Liver (tissue), 8 donors: ENCODE measurements at regions not wholly inside any gene's neighbourhood (a gene's known extent, or its start where the extent isn't known, plus 50 kb on each side); places are given as distances from the start of the nearest gene placed in this dataset.

Experiments used
- DNase-seq: peaks from one replicate; pipeline ENCODE4 v3.0.0-alpha.2; 2017; ENCODE audit warnings: low spot score
- H3K27ac ChIP-seq, 2 donors: one replicate each; pipeline ENCODE4 v1.7.0; 2013; ENCODE audit warnings: inconsistent platforms in 2 of 2, low read length in 2 of 2, control low read depth in 1 of 2, low read depth in 1 of 2, mild to moderate bottlenecking in 1 of 2
- H3K27me3 ChIP-seq, 4 donors: one replicate each; pipeline versions ENCODE4 v1.6.1 to v1.7.0; 2013; ENCODE audit warnings: low read length in 3 of 4, inconsistent platforms in 1 of 4, mild to moderate bottlenecking in 1 of 4, moderate library complexity in 1 of 4; ENCODE audit not compliant: control insufficient read depth in 4 of 4, insufficient read depth in 4 of 4
- H3K36me3 ChIP-seq, 4 donors: one replicate each; pipeline versions ENCODE4 v1.6.1 to v1.7.0; 2013; ENCODE audit warnings: low read length in 3 of 4, mild to moderate bottlenecking in 3 of 4, low read depth in 1 of 4, moderate library complexity in 1 of 4; ENCODE audit not compliant: control insufficient read depth in 4 of 4, insufficient read depth in 3 of 4
- H3K4me1 ChIP-seq, 4 donors: one replicate each; pipeline versions ENCODE4 v1.6.1 to v1.7.0; 2013; ENCODE audit warnings: low read length in 3 of 4, mild to moderate bottlenecking in 3 of 4, moderate library complexity in 1 of 4; ENCODE audit not compliant: control insufficient read depth in 4 of 4, insufficient read depth in 4 of 4
- H3K4me3 ChIP-seq, 3 donors: one replicate each; pipeline versions ENCODE4 v1.6.1 to v1.7.0; 2013; ENCODE audit warnings: low read length in 3 of 3, control low read depth in 1 of 3, low read depth in 1 of 3, mild to moderate bottlenecking in 1 of 3
- H3K9ac ChIP-seq, 2 donors: one replicate each; pipeline ENCODE4 v1.7.0; 2013; ENCODE audit warnings: low read length in 2 of 2, mild to moderate bottlenecking in 2 of 2, moderate library complexity in 2 of 2, control low read depth in 1 of 2, low read depth in 1 of 2
- H3K9me3 ChIP-seq, 4 donors: one replicate each; pipeline versions ENCODE4 v1.6.1 to v1.7.0; 2013; ENCODE audit warnings: low read length in 3 of 4; ENCODE audit not compliant: control insufficient read depth in 4 of 4
- EGR1 ChIP-seq, 2 donors: IDR thresholded peaks; 2 replicates each; pipeline ENCODE4 v1.6.1; 2016 to 2018; ENCODE audit warnings: antibody characterized with exemption in 2 of 2, low read depth in 2 of 2
- FOXA1 ChIP-seq: IDR thresholded peaks from 2 replicates; pipeline ENCODE4 v1.6.1; 2016; ENCODE audit warnings: antibody characterized with exemption
- FOXA2 ChIP-seq: IDR thresholded peaks from 2 replicates; pipeline ENCODE4 v1.6.1; 2016; ENCODE audit warnings: antibody characterized with exemption
- GABPA ChIP-seq, 2 donors: IDR thresholded peaks in 1 of 2; conservative IDR thresholded peaks in 1 of 2; 2 replicates each; pipeline ENCODE4 v1.6.1; 2016; ENCODE audit warnings: antibody characterized with exemption in 2 of 2, mild to moderate bottlenecking in 1 of 2, moderate library complexity in 1 of 2
- HNF4A ChIP-seq, 2 donors: conservative IDR thresholded peaks; 2 replicates each; pipeline ENCODE4 v1.6.1; 2016; ENCODE audit warnings: antibody characterized with exemption in 2 of 2, mild to moderate bottlenecking in 2 of 2
- HNF4G ChIP-seq: IDR thresholded peaks from 2 replicates; pipeline ENCODE4 v1.6.1; 2016; ENCODE audit warnings: antibody characterized with exemption
- JUND ChIP-seq, 2 donors: IDR thresholded peaks; 2 replicates each; pipeline ENCODE4 v1.6.1; 2016; ENCODE audit warnings: antibody characterized with exemption in 2 of 2
- NR2F2 ChIP-seq: IDR thresholded peaks from 2 replicates; pipeline ENCODE4 v1.6.1; 2016; ENCODE audit warnings: antibody characterized with exemption
- RAD21 ChIP-seq, 2 donors: IDR thresholded peaks; 2 replicates each; pipeline ENCODE4 v1.6.1; 2016; ENCODE audit warnings: antibody characterized with exemption in 2 of 2, mild to moderate bottlenecking in 2 of 2
- RXRA ChIP-seq, 2 donors: IDR thresholded peaks; 2 replicates each; pipeline ENCODE4 v1.6.1; 2017 to 2018; ENCODE audit warnings: antibody characterized with exemption in 2 of 2, mild to moderate bottlenecking in 1 of 2
- SP1 ChIP-seq: IDR thresholded peaks from 2 replicates; pipeline ENCODE4 v1.6.1; 2018; ENCODE audit warnings: antibody characterized with exemption, mild to moderate bottlenecking
- YY1 ChIP-seq: IDR thresholded peaks from 2 replicates; pipeline ENCODE4 v1.6.1; 2016; ENCODE audit warnings: antibody characterized with exemption, mild to moderate bottlenecking
- WGBS: extraction: QIAGEN DNeasy Blood & Tissue Kit; methylation state at CpG from one replicate; pipeline ENCODE4 v1.1.7; 2013; 5-methylcytosine and 5-hydroxymethylcytosine counted together
- TF ChIP-seq, protein P1 (sequence below): IDR thresholded peaks from 2 replicates; pipeline ENCODE4 v1.6.1; 2016; ENCODE audit warnings: antibody characterized with exemption, mild to moderate bottlenecking
- TF ChIP-seq, protein P2 (sequence below): IDR thresholded peaks from 2 replicates; pipeline ENCODE4 v1.6.1; 2016; ENCODE audit warnings: antibody characterized with exemption
- TF ChIP-seq, protein P3 (sequence below): fragments of 150-350 bp; IDR thresholded peaks from 2 replicates; pipeline ENCODE4 v1.5.1; 2017; ENCODE audit warnings: improper control_type of control experiment, low read depth, low read length; ENCODE audit not compliant: missing input control
- TF ChIP-seq, protein P4 (sequence below): IDR thresholded peaks from 2 replicates; pipeline ENCODE4 v1.6.1; 2016; ENCODE audit warnings: antibody characterized with exemption
- TF ChIP-seq, protein P5 (sequence below): IDR thresholded peaks from 2 replicates; pipeline ENCODE4 v1.6.1; 2016; ENCODE audit warnings: antibody characterized with exemption
- donor health status: healthy.
- donor health status: healthy.
- donor health status: healthy.
- donor health status: healthy.
- donor health status: healthy.

DNA sequence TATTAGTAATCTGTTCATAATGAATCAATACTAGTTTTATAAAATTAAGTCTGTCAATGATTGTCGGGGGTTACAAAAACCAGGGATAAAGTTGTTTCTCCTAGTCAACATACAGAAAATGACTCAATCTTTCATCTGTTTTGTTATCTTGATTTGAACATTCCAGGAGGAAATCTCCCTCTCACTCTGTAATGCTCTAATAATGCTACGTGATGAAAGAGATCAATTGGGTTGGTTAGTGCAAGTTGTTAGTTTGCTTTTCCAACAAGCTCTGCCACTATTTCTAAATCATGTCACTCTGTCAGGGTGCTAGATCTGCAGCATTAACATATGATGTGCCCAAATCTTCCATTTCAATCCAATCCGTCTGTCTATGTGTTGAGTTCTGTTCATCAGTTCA is 379.5 kb upstream of the GJE1 start:
- no peak overlapping the region for H3K4me3 ChIP-seq
- DNase-seq, result no peak
- TF ChIP-seq FOXA2 (no peak), HNF4G (no peak), NR2F2 (no peak), GABPA (IDR thresholded peaks at IDR 0.05 in 1 of 2, conservative IDR thresholded peaks at IDR 0.05 in 1 of 2) (no peak), FOXA1 (no peak), RXRA (IDR thresholded peaks at IDR 0.05) (no peak), HNF4A (conservative IDR thresholded peaks at IDR 0.05) (no peak), RAD21 (IDR thresholded peaks at IDR 0.05) (no peak), YY1 (no peak), JUND (IDR thresholded peaks at IDR 0.05) (no peak), EGR1 (IDR thresholded peaks at IDR 0.05; ENCODE audit: low read depth in 2 of 2) (no peak)
- TF ChIP-seq, protein P1, sequence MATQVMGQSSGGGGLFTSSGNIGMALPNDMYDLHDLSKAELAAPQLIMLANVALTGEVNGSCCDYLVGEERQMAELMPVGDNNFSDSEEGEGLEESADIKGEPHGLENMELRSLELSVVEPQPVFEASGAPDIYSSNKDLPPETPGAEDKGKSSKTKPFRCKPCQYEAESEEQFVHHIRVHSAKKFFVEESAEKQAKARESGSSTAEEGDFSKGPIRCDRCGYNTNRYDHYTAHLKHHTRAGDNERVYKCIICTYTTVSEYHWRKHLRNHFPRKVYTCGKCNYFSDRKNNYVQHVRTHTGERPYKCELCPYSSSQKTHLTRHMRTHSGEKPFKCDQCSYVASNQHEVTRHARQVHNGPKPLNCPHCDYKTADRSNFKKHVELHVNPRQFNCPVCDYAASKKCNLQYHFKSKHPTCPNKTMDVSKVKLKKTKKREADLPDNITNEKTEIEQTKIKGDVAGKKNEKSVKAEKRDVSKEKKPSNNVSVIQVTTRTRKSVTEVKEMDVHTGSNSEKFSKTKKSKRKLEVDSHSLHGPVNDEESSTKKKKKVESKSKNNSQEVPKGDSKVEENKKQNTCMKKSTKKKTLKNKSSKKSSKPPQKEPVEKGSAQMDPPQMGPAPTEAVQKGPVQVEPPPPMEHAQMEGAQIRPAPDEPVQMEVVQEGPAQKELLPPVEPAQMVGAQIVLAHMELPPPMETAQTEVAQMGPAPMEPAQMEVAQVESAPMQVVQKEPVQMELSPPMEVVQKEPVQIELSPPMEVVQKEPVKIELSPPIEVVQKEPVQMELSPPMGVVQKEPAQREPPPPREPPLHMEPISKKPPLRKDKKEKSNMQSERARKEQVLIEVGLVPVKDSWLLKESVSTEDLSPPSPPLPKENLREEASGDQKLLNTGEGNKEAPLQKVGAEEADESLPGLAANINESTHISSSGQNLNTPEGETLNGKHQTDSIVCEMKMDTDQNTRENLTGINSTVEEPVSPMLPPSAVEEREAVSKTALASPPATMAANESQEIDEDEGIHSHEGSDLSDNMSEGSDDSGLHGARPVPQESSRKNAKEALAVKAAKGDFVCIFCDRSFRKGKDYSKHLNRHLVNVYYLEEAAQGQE, result no peak
- TF ChIP-seq, protein P2, sequence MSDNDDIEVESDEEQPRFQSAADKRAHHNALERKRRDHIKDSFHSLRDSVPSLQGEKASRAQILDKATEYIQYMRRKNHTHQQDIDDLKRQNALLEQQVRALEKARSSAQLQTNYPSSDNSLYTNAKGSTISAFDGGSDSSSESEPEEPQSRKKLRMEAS, result no peak
- TF ChIP-seq, protein P3, sequence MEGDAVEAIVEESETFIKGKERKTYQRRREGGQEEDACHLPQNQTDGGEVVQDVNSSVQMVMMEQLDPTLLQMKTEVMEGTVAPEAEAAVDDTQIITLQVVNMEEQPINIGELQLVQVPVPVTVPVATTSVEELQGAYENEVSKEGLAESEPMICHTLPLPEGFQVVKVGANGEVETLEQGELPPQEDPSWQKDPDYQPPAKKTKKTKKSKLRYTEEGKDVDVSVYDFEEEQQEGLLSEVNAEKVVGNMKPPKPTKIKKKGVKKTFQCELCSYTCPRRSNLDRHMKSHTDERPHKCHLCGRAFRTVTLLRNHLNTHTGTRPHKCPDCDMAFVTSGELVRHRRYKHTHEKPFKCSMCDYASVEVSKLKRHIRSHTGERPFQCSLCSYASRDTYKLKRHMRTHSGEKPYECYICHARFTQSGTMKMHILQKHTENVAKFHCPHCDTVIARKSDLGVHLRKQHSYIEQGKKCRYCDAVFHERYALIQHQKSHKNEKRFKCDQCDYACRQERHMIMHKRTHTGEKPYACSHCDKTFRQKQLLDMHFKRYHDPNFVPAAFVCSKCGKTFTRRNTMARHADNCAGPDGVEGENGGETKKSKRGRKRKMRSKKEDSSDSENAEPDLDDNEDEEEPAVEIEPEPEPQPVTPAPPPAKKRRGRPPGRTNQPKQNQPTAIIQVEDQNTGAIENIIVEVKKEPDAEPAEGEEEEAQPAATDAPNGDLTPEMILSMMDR, result no peak
- TF ChIP-seq, protein P4, sequence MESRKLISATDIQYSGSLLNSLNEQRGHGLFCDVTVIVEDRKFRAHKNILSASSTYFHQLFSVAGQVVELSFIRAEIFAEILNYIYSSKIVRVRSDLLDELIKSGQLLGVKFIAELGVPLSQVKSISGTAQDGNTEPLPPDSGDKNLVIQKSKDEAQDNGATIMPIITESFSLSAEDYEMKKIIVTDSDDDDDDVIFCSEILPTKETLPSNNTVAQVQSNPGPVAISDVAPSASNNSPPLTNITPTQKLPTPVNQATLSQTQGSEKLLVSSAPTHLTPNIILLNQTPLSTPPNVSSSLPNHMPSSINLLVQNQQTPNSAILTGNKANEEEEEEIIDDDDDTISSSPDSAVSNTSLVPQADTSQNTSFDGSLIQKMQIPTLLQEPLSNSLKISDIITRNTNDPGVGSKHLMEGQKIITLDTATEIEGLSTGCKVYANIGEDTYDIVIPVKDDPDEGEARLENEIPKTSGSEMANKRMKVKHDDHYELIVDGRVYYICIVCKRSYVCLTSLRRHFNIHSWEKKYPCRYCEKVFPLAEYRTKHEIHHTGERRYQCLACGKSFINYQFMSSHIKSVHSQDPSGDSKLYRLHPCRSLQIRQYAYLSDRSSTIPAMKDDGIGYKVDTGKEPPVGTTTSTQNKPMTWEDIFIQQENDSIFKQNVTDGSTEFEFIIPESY, result no peak
- WGBS, result 80% methylated on average over 3 of the region's 3 CpGs
- no peaks in the 10 kb centered on the region for H3K9me3 ChIP-seq
- H3K4me1 ChIP-seq, result no peaks in the 10 kb centered on the region
- H3K27me3 ChIP-seq, result no peaks in the 10 kb centered on the region
- H3K36me3 ChIP-seq, result no peaks in the 10 kb centered on the region
- no peak overlapping the region for H3K27ac ChIP-seq
- no peak overlapping the region for H3K9ac ChIP-seq

DNA sequence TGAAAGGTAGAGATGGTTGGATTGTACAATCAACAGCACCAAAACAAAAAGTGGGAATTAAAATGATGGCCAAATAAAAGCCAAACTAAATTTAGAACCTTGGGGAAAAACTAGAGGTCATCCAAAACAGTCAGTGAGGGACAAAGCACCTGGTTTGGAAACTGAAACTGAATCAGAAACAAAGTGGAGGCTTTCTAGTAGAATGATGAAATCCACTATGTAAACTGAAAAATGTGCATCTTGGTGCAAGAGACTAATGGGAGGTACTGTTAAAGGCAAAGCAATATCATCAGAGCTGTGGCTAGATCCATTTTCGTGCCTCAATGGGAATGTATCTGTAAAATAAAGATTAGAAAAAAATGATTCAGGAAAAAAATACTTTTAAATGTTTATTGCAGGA is 380.0 kb upstream of the GJE1 start:
- DNase-seq, result no peak
- no peaks in the 10 kb centered on the region for H3K27me3 ChIP-seq
- WGBS, result 30% methylated on average over 1 of the region's 1 CpG

More for the DNA sequence above, 380.0 kb upstream of the GJE1 start:
- H3K36me3 ChIP-seq, result no peaks in the 10 kb centered on the region
- H3K4me3 ChIP-seq, result no peak overlapping the region
- no peak overlapping the region for H3K9ac ChIP-seq
- no peaks in the 10 kb centered on the region for H3K4me1 ChIP-seq
- H3K9me3 ChIP-seq, result no peaks in the 10 kb centered on the region
- TF ChIP-seq HNF4A (conservative IDR thresholded peaks at IDR 0.05) (peak; percentile 39 to 55), GABPA (IDR thresholded peaks at IDR 0.05 in 1 of 2, conservative IDR thresholded peaks at IDR 0.05 in 1 of 2) (no peak), RAD21 (IDR thresholded peaks at IDR 0.05) (peak in 1 of 2 donors; percentile 38), SP1 (peak; percentile 63), FOXA2 (peak; percentile 43), YY1 (peak; percentile 71), RXRA (IDR thresholded peaks at IDR 0.05) (peak; percentile 27 to 56)
- TF ChIP-seq, protein P2, result peak; percentile 68
- TF ChIP-seq, protein P5, sequence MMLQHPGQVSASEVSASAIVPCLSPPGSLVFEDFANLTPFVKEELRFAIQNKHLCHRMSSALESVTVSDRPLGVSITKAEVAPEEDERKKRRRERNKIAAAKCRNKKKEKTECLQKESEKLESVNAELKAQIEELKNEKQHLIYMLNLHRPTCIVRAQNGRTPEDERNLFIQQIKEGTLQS, result peak; percentile 87
- TF ChIP-seq, protein P4, result peak; percentile 58
- TF ChIP-seq, protein P3, result no peak
- peak overlapping the region in 1 of 2 donors; percentile 26 for H3K27ac ChIP-seq
